B cell (primary cell): ENCODE measurements at regions not wholly inside any gene's neighbourhood (a gene's known extent, or its start where the extent isn't known, plus 50 kb on each side); places are given as distances from the start of the nearest gene placed in this dataset.

Experiments used
- ATAC-seq: fragments of 200-7000 bp; cut with Tn5 transposase; one replicate; pipeline ENCODE4 v1.10.0; 2021; ENCODE audit warnings: low read depth, mild to moderate bottlenecking, moderate number of reproducible peaks, moderate library complexity
- CTCF ChIA-PET: fragments of 350-600 bp; sonication (Branson Sonifier 250); formaldehyde crosslinking; loops from one replicate; lab custom pipeline; 2021; ENCODE audit warnings: antibody characterized with exemption, inconsistent platforms; lab: Charles Lee
- POLR2A ChIA-PET: fragments of 350-600 bp; sonication (Branson Sonifier 250); formaldehyde crosslinking; loops from one replicate; lab custom pipeline; 2021; ENCODE audit warnings: antibody characterized with exemption; lab: Charles Lee
- DNase-seq: peaks from one replicate; pipeline ENCODE4 v3.0.0; 2013
- H2AFZ ChIP-seq: 2 replicates; pipeline ENCODE4 v1.6.1; 2012; ENCODE audit warnings: mild to moderate bottlenecking, low read depth, low read length; ENCODE audit not compliant: insufficient read depth, poor library complexity, severe bottlenecking
- H3K27ac ChIP-seq, 2 donors: 1 replicate in 1 of 2; 2 replicates in 1 of 2; pipeline ENCODE4 v1.5.1; 2012 to 2013; ENCODE audit warnings: low read length in 2 of 2, mild to moderate bottlenecking in 2 of 2, moderate library complexity in 1 of 2
- H3K27me3 ChIP-seq, 4 experiments: fragments of 200-600 bp in 1 of 4; sonication (generic) in 1 of 4; replicated peaks in 1 of 4; 1 replicate in 2 of 4; 2 replicates in 2 of 4; pipeline versions ENCODE4 v1.6.1 to v1.7.0; 2013 to 2016; ENCODE audit warnings: low read length in 3 of 4, mild to moderate bottlenecking in 2 of 4, mixed read lengths in 1 of 4, moderate library complexity in 1 of 4; ENCODE audit not compliant: insufficient read depth in 4 of 4, control insufficient read depth in 3 of 4; ENCODE audit errors: control extremely low read depth in 1 of 4
- H3K36me3 ChIP-seq, 2 experiments: replicated peaks in 1 of 2; 1 replicate in 1 of 2; 2 replicates in 1 of 2; pipeline versions ENCODE4 v1.6.1 to v1.7.1; 2013; ENCODE audit warnings: low read length in 1 of 2; ENCODE audit not compliant: insufficient read depth in 2 of 2, control insufficient read depth in 1 of 2; ENCODE audit errors: control extremely low read depth in 1 of 2, extremely low read depth in 1 of 2
- H3K4me1 ChIP-seq, 2 donors: fragments of 200-600 bp in 1 of 2; sonication (generic) in 1 of 2; 1 replicate in 1 of 2; 2 replicates in 1 of 2; pipeline versions ENCODE4 v1.5.1 to v1.6.1; 2013 to 2017; ENCODE audit warnings: low read length in 2 of 2; ENCODE audit not compliant: control insufficient read depth in 2 of 2, insufficient read depth in 2 of 2
- H3K4me2 ChIP-seq: replicated peaks from 2 replicates; pipeline ENCODE3; 2012; ENCODE audit warnings: mild to moderate bottlenecking, low read depth, low read length; ENCODE audit not compliant: poor library complexity, severe bottlenecking
- H3K4me3 ChIP-seq, 5 experiments: fragments of 200-600 bp in 1 of 5; sonication (generic) in 1 of 5; 1 replicate in 3 of 5; 2 replicates in 2 of 5; pipeline versions ENCODE4 v1.5.1 to v1.7.0; 2011 to 2016; ENCODE audit warnings: low read length in 4 of 5, mild to moderate bottlenecking in 4 of 5, low read depth in 2 of 5, control low read depth in 1 of 5, moderate library complexity in 1 of 5; ENCODE audit not compliant: insufficient read depth in 1 of 5; ENCODE audit errors: control extremely low read depth in 1 of 5, extremely low read depth in 1 of 5
- H3K79me2 ChIP-seq: fragments of 200-600 bp; sonication (generic); one replicate; pipeline ENCODE4 v1.6.0; 2016; ENCODE audit warnings: low read length; ENCODE audit not compliant: control insufficient read depth, insufficient read depth
- H3K9ac ChIP-seq: fragments of 200-600 bp; sonication (generic); 2 replicates; pipeline ENCODE4 v1.6.1; 2017; ENCODE audit warnings: mild to moderate bottlenecking, low read length, moderate library complexity
- H3K9me3 ChIP-seq, 3 donors: one replicate each; pipeline versions ENCODE4 v1.6.1 to v1.7.1; 2013; ENCODE audit warnings: low read length in 2 of 3; ENCODE audit not compliant: control insufficient read depth in 2 of 3, insufficient read depth in 1 of 3; ENCODE audit errors: control extremely low read depth in 1 of 3
- H4K20me1 ChIP-seq: 2 replicates; pipeline ENCODE4 v1.6.0; 2012; ENCODE audit warnings: mild to moderate bottlenecking, low read length; ENCODE audit not compliant: insufficient read depth, control insufficient read depth, poor library complexity, severe bottlenecking
- H3K27ac Mint-ChIP-seq: one replicate; pipeline ENCODE4 v1.8.0; 2021; ENCODE audit warnings: mixed read lengths
- H3K27me3 Mint-ChIP-seq: one replicate; pipeline ENCODE4 v1.8.0; 2021; ENCODE audit warnings: mixed read lengths
- H3K4me1 Mint-ChIP-seq: one replicate; pipeline ENCODE4 v1.8.0; 2021; ENCODE audit warnings: mixed read lengths
- H3K4me3 Mint-ChIP-seq: one replicate; pipeline ENCODE4 v1.8.0; 2021; ENCODE audit warnings: mixed read lengths
- H3K9me3 Mint-ChIP-seq: one replicate; pipeline ENCODE4 v1.8.0; 2022; ENCODE audit warnings: mixed read lengths; ENCODE audit not compliant: insufficient read depth
- EZH2 ChIP-seq: IDR thresholded peaks from 2 replicates; pipeline ENCODE4 v1.6.1; 2012; ENCODE audit warnings: borderline replicate concordance, low read depth, mild to moderate bottlenecking, moderate library complexity, low read length; ENCODE audit not compliant: insufficient read depth, poor library complexity, severe bottlenecking
- WGBS: methylation state at CpG from one replicate; pipeline ENCODE4 v1.1.5; 2013; ENCODE audit warnings: missing lambda C conversion rate; ENCODE audit not compliant: insufficient coverage; 5-methylcytosine and 5-hydroxymethylcytosine counted together
- intact Hi-C: fragments of 100-400 bp; cut with micrococcal nuclease; formaldehyde crosslinking; loops from one replicate; pipeline ENCODE4 v1.10.0; 2022
- TF ChIP-seq, protein P1 (sequence below): fragments of 200-600 bp; IDR thresholded peaks from one replicate; pipeline ENCODE4 v1.8.0; 2022; ENCODE audit warnings: antibody characterized with exemption, mild to moderate bottlenecking

- no peak overlapping the region for H3K27ac Mint-ChIP-seq
These were observed 228.7 kb upstream of the SLC8A1 start for GRCh38 chr2:40680547-40680946.

GRCh38 chr2:40690036-40690435 is 238.1 kb upstream of the SLC8A1 start:
- H3K4me3 Mint-ChIP-seq = no peak overlapping the region

More at GRCh38 chr2:40680547-40680946, 228.7 kb upstream of the SLC8A1 start:
- peaks cover 0 to 5% (median 0%) of the 10 kb centered on the region in 3 donors for H3K9me3 ChIP-seq
- H3K4me2 ChIP-seq = peak overlapping the region; percentile 37
- no CpG with 5 or more reads among the region's 2 CpGs for WGBS
- intact Hi-C loops = no loop called here
- no peak overlapping the region for H3K27ac ChIP-seq
- Mint-ChIP-seq H3K9me3 (no peaks in the 10 kb centered on the region), H3K4me1 (no peaks in the 10 kb centered on the region), H3K4me3 (no peak overlapping the region), H3K27me3 (no peaks in the 10 kb centered on the region)
- H2AFZ ChIP-seq = no peak overlapping the region
- H3K27me3 ChIP-seq = no peaks in the 10 kb centered on the region
- DNase-seq (no peak), ATAC-seq (no peak)
- no peaks in the 10 kb centered on the region for H3K4me1 ChIP-seq
- H3K36me3 ChIP-seq = no peaks in the 10 kb centered on the region
- no peak overlapping the region for H3K4me3 ChIP-seq
- ChIA-PET CTCF (no interaction called here), POLR2A (no interaction called here)
- TF ChIP-seq EZH2 = no peak
- TF ChIP-seq, protein P1, sequence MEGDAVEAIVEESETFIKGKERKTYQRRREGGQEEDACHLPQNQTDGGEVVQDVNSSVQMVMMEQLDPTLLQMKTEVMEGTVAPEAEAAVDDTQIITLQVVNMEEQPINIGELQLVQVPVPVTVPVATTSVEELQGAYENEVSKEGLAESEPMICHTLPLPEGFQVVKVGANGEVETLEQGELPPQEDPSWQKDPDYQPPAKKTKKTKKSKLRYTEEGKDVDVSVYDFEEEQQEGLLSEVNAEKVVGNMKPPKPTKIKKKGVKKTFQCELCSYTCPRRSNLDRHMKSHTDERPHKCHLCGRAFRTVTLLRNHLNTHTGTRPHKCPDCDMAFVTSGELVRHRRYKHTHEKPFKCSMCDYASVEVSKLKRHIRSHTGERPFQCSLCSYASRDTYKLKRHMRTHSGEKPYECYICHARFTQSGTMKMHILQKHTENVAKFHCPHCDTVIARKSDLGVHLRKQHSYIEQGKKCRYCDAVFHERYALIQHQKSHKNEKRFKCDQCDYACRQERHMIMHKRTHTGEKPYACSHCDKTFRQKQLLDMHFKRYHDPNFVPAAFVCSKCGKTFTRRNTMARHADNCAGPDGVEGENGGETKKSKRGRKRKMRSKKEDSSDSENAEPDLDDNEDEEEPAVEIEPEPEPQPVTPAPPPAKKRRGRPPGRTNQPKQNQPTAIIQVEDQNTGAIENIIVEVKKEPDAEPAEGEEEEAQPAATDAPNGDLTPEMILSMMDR = no peak
- no peaks in the 10 kb centered on the region for H3K79me2 ChIP-seq
- no peaks in the 10 kb centered on the region for H4K20me1 ChIP-seq
- no peak overlapping the region for H3K9ac ChIP-seq

More at GRCh38 chr2:40690036-40690435, 238.1 kb upstream of the SLC8A1 start:
- no peaks in the 10 kb centered on the region for H3K4me1 Mint-ChIP-seq
- H3K27ac Mint-ChIP-seq = no peak overlapping the region
- ATAC-seq (no peak), DNase-seq (no peak)
- Histone ChIP-seq H3K4me1 (no peaks in the 10 kb centered on the region), H3K27me3 (no peaks in the 10 kb centered on the region), H2AFZ (no peak overlapping the region), H3K4me3 (no peak overlapping the region), H3K36me3 (no peaks in the 10 kb centered on the region), H3K9ac (no peak overlapping the region), H3K27ac (no peak overlapping the region), H3K9me3 (no peaks in the 10 kb centered on the region), H3K4me2 (no peak overlapping the region), H4K20me1 (no peaks in the 10 kb centered on the region), H3K79me2 (no peaks in the 10 kb centered on the region)
- no peaks in the 10 kb centered on the region for H3K27me3 Mint-ChIP-seq
- POLR2A ChIA-PET = no interaction called here
- whole genome bisulfite sequencing = 96% methylated on average over 3 of the region's 3 CpGs
- peaks cover under 1% of the 10 kb centered on the region for H3K9me3 Mint-ChIP-seq
- no peak for TF ChIP-seq EZH2
- TF ChIP-seq, protein P1 = no peak
- CTCF ChIA-PET = no interaction called here
- intact Hi-C loops = no loop called here
